NCI-H345 (cell line): ENCODE measurements at regions not wholly inside any gene's neighbourhood (a gene's known extent, or its start where the extent isn't known, plus 50 kb on each side); places are given as distances from the start of the nearest gene placed in this dataset.

Source experiments
- DNase-seq: peaks from one replicate; lab custom pipeline; 2025; lab: John Stamatoyannopoulos, UW

DNA sequence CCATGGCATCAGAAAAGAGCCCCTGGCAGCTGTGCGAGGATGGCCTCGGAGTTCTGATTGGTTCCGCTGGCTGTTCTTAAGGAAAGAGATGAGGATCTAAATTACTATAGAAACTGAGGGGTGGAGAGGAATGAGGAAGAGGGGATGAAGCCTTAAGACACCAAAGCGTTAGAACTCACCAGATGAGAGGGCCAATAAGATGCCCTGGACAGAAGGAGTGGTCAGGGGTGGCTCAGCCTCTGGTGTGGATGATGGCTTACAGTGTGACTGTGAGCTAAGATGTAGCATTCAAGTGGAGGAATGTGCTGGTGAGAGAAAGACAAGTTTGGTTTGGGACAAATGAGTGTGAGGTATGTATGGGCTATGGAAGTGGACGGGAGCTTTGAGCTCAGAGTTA is 97.8 kb downstream of the ZFP36L2 start:
- no peak for DNase-seq

DNA sequence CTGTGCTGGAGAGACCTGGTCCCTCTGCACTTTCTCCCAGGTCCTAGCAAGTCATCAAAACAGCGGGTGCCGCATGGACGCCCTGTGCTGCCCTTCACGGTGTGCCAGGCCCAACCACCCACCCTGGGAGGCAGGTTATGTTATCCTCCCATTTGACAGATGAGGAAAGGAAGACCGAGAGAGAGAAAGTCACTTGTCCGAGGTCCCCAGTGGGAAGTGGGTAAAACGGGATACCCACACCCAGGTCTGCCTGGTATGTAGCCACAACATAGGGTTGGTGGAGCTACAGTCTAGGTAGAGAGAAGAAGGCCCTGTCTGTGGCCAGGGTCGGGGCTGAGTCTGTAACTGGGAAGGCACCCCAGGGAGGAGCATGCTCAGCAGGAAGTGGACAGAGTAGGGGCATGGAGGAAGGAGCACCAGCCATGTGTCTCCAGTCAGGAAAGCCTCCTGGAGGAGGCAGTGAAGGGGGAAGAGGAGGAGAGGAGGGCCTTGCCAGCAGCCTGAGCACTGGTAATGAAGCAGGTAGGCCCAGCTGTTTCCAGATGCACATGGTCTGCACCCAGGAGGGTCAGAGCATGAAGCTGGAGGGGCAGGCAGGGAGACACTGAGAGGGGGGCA is 98.4 kb downstream of the ZFP36L2 start:
- no peak for DNase-seq

DNA sequence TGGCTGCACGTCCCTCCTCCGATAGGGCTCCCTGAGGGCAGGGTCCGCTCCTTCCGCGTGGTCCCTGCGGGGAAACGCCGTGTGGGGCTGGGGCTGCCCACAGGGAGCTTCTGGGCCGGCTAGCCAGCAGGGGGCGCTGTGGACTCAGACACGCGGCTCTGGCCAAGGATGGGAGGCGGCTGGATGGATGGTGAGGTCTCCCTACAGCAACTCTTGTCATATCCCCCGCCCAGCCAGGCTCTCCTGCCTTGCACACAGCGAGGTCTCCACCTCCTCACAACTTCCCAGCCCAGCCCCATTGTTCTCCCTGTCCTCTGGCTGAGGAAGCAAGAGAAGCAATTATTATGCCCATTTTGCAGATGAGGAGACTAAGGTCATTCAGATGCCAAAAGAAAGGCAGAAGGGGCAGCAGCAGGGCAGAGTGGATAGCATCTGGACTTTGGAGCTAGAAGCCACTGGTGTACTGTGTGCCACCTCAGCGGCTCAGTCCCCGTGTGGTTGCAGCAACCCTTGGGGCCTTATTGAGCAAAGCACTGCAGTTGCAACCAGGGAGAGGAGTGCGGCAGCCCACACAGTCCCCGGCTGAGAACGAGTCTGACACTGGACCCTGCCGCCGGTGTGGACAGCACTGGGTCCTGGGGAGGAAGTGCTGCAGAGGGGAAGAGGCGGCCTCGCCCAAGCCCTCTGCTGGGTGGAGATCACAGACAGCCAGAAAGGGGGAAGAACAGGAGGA is 99.0 kb downstream of the ZFP36L2 start:
- no peak for DNase-seq

DNA sequence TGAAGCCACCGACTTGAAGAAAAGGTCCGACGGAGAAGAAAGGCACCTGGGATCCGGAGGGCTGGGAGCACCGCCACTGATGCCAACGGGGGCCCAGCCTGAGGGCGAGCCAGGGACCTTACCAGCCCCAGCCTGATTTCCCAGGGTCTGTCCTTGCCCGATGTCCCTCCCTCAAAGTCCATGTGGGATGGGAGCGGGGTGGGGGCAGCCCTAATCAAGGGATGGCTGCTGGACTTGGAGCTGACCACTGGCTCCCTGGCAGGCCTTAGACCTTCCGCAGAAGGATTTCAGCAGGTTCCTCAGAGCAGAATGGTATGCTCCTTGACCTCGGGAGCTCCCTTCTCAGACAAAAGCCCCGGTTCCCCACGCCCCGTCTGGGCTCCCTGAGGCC is 99.6 kb downstream of the ZFP36L2 start:
- DNase-seq, result no peak

DNA sequence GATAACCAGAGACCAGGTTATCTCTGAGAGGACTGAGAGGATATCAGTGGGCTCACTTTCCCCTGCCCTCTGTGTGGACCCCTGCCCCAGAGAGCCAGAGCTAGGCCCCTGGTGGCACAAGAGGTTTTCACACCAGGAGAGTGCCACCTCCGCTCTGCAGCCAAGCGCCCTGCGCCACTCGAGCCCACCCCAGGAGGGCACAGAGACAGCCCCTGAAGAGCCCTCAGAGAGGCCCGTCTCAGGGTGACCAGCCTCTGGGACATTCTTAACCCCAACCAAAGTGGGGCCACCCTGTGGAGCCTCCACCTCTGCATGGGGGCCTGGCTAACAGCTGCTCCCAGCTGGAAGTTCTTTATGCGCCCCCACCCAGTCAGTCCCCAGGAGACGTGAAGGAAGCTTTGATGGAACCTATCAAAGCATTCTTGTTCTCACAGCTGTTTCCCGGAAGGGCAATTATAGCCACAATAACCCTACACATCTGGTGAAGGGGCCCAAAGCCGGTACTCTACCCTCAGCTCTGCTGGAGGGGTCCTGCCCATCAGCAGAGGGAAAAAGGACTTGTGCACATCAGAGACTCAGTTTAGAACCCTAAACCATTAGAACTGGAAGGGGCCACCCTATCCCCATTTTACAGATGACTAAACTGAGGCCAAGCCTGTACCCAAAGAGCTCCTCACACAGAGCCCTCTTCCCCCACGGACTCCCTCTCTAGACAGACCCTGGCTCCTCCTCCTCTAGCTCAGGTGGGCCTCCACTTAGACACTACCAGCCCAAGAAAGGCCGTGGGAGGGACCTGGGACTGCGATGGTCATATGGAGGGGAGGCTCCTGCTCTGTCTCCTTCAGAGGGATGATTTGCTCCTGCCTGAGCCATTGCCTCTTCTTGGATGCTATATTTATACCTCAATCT is 101.1 kb downstream of the ZFP36L2 start:
- DNase-seq, result no peak

DNA sequence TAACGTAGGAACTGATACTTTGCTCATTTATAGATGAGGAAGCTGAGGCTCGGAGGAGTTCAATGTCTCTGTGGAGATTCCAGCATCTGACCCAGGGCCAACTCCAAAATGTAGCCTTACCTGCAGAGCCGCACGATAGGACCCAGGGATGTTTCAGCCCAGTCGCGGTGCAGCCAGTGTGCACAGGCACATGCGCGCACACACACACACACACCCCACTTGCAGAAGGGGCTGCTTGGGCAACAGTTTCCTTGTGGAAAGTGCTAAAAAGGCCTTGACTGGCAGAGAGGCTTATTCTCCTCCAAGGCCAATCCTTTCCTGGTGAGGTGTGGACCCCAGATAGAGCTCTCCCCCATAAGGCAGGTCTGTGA is 101.7 kb downstream of the ZFP36L2 start:
- no peak for DNase-seq

DNA sequence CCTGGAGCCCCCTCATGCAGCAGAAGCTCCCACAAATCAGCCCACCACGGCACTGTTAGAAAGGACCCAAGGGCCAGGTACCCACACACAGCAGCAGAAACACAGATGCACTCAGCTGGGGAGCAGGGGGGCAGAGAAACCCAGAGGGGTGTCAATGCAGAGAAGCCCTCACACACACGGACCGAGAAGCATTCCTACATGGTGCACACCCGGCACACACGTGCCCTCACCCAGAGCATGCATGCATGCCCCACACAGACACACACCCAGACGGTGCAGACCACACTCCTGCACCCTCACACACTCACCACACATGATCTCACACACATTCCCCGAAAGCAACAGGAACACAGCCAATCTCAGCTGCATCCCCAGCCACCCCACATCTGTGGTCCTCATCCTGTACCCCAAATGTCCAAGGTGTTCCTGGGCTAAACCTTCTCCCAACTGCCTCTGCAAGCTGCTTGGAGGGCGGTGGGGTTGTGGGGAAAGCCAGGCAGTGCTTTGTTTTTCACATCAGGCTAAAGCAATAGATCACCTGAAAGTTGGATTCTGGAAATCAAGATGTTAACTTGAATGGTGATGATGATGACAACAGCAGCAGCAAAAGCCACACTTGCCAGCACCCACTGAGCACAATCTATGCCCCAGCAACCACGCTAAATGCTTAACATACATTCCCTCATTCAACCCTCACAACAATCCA is 102.3 kb downstream of the ZFP36L2 start:
- no peak for DNase-seq

DNA sequence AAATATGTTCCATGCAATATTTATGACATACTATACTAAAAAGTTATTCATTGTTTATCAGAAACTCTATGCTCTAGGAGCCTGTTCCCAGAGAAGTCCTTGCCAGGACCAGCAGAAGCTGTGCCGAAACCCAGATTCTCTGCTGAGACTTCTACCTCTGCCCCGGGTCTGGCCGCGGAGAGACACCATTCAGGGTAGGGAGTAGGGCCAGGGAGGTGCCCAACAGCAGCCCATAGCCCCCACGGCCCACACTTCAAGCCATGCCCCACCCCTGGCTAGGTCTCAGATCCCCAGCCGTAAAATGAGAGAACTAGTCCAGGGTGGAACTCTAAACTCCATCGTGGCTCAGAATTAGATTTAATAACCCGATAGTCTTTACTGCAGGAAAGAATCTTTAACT is 102.9 kb downstream of the ZFP36L2 start:
- DNase-seq, result no peak

DNA sequence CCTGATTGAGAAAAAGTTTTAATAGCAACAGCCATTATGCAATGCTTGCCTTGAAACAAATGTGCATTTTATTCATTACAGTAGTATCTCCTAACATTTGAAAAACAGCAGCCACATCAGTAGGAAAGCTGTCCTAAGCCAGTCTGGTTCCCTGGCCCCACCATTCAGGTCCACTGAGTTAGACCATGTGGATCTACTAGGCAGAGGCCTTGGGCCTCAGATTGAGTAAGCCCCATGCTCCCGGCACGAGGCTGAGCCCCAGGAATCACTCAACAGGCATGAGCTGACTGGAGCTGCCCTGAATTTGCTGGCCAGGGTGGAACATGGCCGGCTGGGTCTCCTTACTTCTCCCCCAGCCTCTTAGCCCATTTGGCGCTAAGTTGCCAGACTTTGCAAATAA is 103.4 kb downstream of the ZFP36L2 start:
- no peak for DNase-seq

DNA sequence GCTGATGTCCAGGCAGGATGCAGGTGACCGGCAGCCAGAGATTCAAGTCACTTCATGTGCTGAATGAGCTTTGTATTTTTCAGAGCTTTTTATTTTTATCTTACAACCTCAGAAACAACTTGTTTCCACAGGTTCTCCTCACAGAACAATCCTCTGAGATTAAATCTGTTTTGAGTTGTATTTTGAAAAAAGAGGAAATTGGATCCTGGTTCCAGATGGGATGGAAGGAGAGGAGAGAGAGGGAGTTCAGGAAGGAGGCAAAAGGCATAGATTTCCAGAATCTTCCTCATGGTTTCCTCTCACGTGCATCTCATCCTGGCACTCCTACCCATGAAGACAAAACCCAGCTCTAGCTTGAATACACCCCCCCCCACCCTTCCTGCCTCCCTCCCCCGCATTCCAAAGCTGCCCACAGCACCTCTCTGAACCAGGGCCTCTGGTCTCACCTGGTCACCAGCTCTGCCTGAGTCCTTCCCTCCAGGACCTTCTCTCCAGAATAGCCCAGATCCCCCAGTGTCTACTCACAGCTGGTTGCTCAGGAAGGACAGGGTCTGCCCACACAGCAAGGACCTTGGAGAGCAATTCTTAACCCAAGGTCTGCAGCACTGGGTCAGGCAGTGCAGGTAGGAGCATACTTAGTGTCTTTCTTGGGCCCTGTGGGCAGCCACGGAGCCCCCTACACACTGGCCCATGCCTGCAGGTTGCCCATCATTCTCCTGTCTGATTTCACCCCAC is 104.7 kb downstream of the ZFP36L2 start:
- DNase-seq, result no peak

DNA sequence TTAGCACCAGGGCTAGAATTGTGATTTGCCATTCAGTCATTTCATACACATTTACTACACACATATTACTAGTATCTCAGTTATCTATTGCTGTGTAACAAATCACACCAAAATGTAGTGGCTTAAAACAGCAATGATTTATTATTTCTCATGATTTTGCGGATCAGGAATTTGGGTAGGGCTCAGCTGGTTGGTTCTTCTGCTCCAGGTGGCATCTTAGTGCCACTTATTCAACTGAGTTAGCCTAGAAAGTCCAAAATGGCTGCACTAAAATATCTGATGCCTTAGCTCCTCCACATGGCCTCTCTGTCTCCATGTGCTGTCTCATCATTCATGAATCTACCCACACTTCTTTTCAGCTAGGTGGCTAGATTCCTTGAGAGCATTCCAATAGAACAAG is 107.1 kb downstream of the ZFP36L2 start:
- no peak for DNase-seq

DNA sequence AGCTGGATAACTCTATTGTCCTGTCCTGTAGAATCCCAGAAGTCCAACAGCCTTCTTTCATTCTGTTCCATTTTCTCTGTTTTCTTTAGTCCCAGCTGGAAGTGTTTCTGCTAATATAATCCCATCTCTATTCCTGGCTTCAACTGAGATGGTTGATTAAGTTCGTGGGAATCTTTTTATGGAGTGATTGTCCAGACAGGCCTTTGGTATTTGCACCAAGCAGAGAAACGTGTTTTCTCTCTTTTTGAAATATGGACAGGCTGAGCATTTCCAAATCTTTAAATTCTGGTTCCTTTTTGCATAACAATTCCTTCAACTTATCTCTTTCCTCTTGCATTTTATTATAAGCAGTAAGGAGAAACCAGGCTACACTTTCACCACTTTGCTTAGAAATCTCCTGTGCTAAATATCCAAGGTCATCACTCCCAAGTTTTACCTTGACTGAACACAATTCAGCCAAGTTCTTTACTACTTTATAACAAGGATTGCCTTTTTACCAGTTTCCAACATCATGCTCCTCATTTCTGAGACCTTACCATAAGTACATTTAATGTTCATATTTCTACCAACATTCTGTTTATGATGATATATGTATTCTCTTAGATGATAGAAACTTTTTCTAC is 108.8 kb downstream of the ZFP36L2 start:
- DNase-seq, result no peak

DNA sequence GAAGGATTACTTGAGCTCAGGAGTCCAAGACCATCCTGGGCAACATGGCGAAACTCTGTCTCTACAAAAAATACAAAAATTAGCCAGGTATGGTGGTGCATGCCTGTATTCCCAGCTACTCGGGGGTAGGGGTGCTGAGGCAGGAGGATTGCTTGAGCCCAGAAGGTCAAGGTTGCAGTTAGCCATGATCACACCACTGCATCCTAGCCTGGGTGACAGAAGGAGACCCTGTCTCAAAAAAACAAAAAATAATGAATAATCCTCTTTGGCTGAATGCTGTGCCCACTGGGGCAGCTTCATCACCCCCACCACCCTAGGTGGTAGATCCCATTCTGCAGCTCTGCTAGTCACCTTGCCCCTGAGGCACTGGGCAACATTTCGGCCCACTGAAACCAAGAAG is 109.4 kb downstream of the ZFP36L2 start:
- DNase-seq, result no peak

DNA sequence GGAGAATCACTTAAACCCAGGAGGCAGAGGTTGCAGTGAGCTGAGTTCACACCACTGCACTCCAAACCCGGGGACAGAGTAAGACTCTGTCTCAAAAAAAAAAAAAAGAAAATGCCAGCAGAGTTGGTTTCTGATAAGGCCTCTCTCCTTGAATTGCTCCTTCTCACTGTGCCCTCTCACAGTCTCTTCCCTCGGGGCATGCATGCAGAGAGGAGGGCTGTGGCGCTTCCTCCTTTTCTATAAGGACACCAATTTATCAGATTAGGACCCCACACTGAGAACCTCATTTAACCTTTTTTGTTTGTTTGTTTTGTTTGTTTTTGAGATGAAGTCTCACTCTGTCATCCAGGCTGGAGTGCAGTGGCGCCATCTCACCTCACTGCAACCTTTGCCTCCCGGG is 110.5 kb downstream of the ZFP36L2 start:
- no peak for DNase-seq

DNA sequence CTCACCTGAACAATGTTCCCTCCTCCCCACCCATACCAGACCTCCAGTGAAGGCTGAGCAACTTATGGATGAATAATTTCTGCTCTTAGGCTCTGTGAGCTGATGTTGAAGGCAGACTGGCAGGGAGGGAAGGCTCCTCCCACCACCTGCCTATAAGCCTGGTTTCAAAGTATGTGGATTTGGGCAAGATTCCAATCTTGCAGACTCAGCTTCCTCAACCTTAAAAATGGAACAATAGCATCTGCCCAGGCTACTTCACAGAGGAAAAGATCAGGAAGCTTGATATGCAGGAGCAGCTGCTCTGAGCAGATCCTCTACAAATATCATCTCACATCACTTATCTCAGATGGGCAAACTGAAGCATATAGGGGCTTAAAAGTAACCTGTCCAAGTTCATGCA is 112.2 kb downstream of the ZFP36L2 start:
- DNase-seq, result no peak

DNA sequence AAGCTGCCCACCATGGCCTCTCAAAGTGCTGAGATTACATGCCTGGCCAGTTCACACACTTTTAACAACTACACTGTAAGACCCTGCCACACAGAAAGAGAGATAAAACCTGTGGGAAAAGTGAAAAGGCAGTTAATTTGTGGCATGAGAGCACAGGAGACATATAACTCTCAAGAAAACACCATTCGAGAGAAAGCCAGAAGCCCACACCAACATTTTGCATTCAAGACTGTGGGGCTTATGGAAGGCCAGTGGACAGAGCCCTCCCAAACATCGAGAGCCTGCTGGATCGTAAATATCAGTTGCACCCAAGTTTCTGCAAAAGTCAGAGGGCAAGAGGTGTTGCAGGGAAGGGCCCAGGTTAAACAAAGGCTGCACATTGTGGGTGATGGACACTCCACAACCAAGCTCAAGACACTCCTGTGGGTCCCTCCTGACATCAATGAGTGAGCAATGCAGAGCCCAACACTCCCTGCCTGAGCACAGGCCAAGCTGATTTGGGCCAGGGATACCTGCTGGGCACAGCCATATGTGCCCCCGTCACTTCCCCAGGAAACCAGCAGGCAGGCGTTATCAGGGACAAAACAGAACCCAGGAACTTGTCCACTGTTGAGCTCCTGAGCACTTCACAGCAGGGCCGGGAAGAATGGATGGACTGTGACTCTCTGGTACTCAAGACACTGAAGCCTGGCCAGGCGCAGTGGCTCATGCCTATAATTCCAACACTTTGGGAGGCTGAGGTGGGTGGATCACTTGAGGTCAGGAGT is 114.4 kb downstream of the ZFP36L2 start:
- DNase-seq, result no peak

DNA sequence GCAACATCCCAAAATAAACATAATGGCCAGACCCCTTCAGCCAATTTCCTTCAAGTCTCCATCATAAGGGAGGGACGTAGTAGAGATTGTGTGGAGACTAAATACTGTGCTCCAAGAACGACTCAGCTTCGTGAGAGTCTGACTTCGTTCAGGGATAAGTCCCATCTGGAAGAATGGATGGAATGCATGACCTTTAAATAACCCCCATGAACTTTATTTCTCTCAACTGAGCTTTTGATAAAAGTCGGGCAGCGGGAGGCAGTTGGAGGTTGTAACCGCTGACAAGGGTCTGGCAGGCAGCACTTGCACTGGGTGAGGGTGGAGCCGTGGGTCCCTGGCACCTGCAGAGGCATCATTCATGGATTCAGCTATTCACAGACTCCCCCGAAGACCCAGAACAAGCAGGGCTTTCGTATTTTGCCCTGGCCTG is 115.9 kb downstream of the ZFP36L2 start:
- no peak for DNase-seq

DNA sequence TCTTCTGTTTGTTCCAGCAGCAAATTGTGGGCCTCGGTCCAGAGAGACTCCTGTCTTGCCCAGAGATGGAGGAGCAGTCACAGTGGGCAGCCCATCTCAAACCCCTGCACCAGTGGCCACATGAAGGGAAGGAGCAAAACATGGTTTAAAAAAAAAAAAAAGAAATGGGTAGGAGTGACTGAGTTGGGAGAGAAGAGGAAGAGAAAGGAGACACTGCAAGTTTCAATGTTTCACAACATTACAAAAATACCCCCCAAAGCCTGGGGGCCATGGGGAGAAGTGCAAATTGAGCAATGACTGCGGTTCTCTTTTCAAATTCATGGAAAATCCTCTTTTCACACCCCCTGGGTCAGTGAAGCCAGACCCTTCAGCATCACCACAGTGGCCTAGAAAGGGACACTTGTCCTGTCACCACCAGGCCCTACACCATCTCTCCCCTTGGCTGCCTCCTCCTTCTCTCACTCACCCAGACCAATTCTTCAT is 117.1 kb downstream of the ZFP36L2 start:
- no peak for DNase-seq

DNA sequence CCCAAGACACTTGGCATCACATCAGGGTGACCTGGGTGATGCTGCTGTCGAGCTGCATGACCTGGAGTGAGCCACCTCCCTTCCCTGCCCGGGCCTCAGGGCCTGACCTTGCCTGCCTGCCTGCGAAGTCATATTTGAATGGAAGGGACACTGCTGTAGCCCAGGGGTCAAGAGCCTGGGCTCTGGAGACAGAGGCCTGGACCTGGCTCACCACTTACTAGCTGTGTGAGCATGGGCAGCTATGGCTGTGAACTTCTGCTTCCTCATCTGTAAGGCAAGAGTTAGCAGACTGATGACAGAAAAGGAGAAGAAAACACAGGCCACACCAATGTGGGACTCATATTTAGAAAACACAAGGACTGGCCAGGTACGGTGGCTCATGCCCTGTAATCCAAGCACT is 118.7 kb downstream of the ZFP36L2 start:
- DNase-seq, result no peak
